Upper lobe of left lung (tissue), 4 donors: ENCODE measurements at regions not wholly inside any gene's neighbourhood (a gene's known extent, or its start where the extent isn't known, plus 50 kb on each side); places are given as distances from the start of the nearest gene placed in this dataset.

Source experiments
- CTCF ChIP-seq, 6 experiments: fragments of 450-650 bp in 4 of 6; fragments of 200-600 bp in 2 of 6; sonication (generic) in 2 of 6; IDR thresholded peaks; one replicate each; pipeline ENCODE4 v1.5.1; 2016 to 2019; ENCODE audit warnings: antibody characterized with exemption in 6 of 6
- EP300 ChIP-seq, 4 donors: sonication (generic); formaldehyde crosslinking; IDR thresholded peaks; one replicate each; pipeline ENCODE4 v1.5.1; 2017; ENCODE audit warnings: antibody characterized with exemption in 4 of 4, control low read depth in 2 of 4
- POLR2A ChIP-seq, 4 donors: fragments of 450-650 bp; IDR thresholded peaks; one replicate each; pipeline ENCODE4 v1.5.1; 2016 to 2017; ENCODE audit warnings: antibody characterized with exemption in 4 of 4, mild to moderate bottlenecking in 2 of 4
- POLR2AphosphoS5 ChIP-seq, 2 donors: sonication (generic); formaldehyde crosslinking; IDR thresholded peaks; one replicate each; pipeline ENCODE4 v1.5.1; 2017; ENCODE audit warnings: antibody characterized with exemption in 2 of 2

- no peak for TF ChIP-seq POLR2A (IDR thresholded peaks at IDR 0.05)
- TF ChIP-seq CTCF (IDR thresholded peaks at IDR 0.05), result no peak
- TF ChIP-seq EP300 (IDR thresholded peaks at IDR 0.05), result no peak
- TF ChIP-seq POLR2AphosphoS5 (IDR thresholded peaks at IDR 0.05), result no peak
Measured at GRCh38 chr12:16880864-16881285, 274.9 kb upstream of the LMO3 start.
